NCI-H187 treated with DMSO at 0.1 percent for 48 hours (cell line): ENCODE measurements at regions not wholly inside any gene's neighbourhood (a gene's known extent, or its start where the extent isn't known, plus 50 kb on each side); places are given as distances from the start of the nearest gene placed in this dataset.

Experiments used
- DNase-seq: peaks from one replicate; lab custom pipeline; 2025; lab: John Stamatoyannopoulos, UW

DNA sequence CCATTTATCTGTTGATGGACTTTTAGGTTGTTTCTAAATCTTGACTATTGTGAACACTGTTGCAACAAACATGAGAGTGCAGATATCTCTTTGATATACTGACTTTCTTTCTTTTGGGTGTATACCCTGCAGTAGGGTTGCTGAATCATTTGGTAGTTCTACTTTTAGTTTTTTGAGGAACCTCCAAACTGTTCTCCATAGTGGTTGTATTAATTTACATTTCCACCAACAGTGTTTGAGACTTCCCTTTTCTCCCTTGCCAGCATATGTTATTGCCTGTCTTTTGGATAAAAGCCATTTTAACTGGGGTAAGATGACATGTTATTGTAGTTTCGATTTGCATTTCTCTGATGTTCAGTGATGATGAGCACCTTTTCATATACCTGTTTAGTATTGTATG, 330.0 kb downstream of the DDX10 start:
- DNase-seq = no peak

DNA sequence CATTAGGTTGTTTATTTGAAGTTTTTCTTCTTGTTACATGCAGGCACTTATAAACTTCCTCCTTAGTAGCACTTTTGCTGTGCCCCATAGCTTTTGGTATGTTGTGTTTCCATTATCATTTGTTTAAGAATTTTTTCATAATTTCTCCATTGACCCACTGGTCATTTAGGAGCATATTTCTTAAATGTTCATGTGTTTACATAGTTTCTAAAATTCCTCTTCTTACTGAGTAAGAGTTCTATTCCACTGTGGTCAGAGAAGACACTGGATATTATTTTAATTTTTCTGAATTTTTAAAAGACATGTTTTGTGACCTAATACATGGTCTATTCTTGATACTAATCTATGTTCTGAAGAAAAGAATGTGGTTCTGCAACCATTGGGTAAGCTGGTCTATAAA, 333.0 kb downstream of the DDX10 start:
- no peak for DNase-seq

DNA sequence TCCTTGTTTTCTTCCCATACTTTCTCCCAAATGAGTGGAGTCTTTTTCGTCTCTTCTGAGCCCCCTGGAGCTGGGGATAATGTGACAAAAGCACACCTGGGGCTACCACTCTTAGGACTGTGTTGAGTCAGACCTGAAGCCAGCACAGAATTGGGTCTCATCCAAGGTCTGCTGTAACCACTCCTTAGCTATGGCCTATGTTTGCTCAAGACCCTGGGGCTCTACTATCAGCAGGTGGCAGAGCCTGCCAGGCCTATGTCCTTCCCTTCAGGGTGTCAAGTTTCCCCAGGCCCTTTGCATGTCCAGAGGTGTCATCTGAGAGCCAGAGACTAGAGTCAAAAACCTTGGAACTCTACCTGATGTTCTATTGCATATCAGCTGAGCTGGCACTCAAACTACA, 335.7 kb downstream of the DDX10 start:
- DNase-seq = no peak

- no peak for DNase-seq
These were observed 336.7 kb downstream of the DDX10 start for GRCh38 chr11:109001585-109001984.

DNA sequence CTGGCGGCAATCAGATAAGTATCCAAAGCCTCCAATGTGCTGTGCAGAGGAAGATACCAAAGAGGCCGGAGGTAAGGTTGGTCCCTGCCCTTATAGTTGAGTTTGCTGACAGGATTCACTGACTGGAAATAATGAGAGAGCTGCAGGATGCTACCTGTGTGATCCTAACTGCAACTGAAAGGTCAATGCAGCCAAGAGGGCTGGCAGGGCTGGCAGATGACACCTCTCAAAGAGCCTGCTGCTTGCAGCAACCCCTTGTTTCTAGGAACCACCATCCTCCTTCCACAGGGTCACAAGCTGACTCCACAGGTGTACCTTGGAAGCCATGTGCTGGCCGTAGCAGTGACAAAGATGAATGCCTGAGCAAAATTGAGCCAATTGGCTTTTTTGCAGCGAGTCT, 348.1 kb downstream of the DDX10 start:
- no peak for DNase-seq

GRCh38 chr11:109015283-109015682, 350.4 kb downstream of the DDX10 start:
- no peak for DNase-seq

DNA sequence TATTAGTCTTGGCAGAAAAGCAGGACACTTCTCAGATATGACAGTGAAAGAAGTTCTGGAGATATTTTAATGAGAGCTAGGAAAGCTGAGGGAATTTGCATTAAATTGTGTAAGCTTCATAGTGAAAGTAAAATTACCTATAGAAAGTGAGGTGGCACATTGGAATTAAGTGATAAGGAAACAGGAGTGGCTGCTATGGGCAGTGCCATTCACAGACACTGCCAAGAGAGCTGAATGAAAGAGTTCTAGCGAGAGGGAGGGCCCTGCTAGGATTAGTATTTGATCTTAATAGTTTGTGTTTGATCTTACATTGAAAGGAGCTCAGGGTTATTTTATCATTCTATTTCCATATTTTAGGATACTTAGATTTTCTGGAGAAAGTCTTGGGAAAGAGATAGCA, 351.9 kb downstream of the DDX10 start:
- no peak for DNase-seq

DNA sequence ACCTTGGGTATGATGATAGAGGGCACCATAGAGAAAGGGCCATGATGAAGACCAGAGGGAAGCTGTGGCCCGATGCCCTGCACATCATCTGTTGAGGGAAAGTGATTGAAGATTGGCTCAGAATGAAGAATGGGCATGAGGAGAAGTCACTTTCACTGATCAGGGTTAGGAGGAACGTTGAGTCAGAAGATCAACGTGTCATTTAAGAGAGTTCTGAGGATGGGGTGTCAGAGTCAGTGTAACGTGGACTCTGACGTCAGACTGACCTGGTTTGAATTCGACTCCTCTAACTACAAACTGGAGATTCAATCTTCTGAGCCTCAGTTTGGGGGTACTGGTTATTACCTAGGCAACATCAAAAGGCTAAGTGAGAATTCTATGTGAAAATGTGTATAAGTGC, 352.6 kb downstream of the DDX10 start:
- DNase-seq = no peak

DNA sequence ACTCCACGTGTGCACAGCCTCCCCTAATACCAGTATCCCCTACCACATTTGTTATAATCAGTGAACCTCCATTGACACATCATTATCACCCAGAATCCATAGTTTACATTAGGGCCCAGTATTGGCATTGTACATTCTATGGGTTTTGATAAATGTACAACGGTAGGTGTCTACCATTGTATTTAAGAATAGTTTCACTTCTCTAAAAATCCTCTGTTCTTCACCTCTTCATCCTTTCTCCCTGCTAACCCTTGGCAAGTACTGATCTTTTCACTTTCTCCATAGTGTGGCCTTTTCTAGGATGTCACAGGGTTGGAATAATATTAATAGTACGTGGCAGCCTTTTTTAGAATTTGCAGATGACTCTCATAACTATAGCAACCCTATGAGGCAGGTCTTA, 353.8 kb downstream of the DDX10 start:
- no peak for DNase-seq

- DNase-seq = no peak
These were observed 354.6 kb downstream of the DDX10 start for GRCh38 chr11:109019342-109019936.

DNA sequence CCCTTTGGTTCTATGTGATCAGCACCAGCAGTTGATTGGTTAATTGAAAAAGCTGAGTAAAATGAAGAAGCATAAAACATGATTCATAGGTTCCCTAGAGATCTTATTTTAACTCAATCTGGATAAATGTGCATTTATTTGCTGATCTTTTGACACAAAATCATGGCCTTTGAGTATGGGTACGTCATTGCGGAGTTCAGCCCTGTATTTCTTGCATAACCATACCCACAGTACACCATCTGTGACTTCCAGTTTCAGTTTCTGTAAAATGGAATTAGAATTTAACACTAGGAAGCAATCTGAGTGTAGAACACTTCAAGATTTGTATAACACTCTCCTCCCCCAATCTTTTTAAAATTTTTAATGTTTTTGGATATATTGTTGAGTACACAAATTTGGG, 358.2 kb downstream of the DDX10 start:
- DNase-seq = no peak

DNA sequence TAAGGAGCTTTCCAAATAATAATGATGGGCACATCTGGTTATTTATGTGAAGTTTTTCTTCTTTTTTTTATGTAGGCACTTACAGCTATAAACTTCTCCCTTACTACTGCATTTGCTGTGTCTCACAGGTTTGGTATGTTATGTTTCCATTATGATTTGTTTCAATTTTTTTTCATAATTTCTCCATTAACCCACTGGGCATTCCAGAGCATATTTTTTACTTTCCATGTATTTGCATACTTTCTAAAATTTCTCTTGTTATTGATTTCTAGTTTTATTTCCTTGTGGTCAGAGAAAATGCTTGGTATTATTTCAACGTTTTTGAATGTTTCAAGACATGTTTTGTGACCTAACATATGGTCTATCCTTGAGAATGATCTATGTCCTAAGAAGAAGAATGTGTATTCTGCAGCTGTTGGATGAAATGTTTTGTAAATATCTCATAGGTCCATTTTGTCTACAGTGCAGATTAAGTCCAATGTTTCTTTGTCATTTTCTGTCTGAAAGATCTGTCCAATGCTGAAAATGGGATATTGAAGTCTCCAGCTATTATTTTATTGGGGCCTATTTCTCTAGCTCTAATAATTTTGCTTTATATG, 362.1 kb downstream of the DDX10 start:
- no peak for DNase-seq

GRCh38 chr11:109027851-109028250, 363.0 kb downstream of the DDX10 start:
- DNase-seq = no peak

DNA sequence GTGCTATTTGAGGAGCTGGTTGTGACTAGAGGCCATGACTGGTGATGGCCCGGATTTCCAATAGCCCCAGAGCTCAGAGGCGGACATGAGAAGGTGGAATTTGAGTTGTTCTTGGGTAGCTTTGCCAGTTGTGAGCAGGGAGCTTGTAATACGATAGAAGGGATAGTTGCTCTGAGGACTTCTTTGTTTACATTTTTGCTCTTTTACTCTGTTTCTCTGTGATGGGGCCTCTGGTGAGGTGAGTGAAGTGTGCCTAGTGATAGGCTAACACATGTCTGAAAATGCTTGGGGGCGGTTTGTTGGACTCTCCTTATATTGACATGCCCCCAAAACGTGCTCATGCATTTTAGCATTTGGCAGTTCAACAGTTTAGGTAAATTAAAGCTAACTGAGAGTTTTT, 365.1 kb downstream of the DDX10 start:
- DNase-seq = no peak

- DNase-seq = no peak
These were observed 368.9 kb downstream of the DDX10 start for GRCh38 chr11:109033627-109034338.

GRCh38 chr11:109034339-109034696, 369.4 kb downstream of the DDX10 start:
- DNase-seq = no peak

- no peak for DNase-seq
These were observed 370.4 kb downstream of the DDX10 start for GRCh38 chr11:109035284-109035683.

- DNase-seq = no peak
These were observed 371.1 kb downstream of the DDX10 start for GRCh38 chr11:109036011-109036410.

DNA sequence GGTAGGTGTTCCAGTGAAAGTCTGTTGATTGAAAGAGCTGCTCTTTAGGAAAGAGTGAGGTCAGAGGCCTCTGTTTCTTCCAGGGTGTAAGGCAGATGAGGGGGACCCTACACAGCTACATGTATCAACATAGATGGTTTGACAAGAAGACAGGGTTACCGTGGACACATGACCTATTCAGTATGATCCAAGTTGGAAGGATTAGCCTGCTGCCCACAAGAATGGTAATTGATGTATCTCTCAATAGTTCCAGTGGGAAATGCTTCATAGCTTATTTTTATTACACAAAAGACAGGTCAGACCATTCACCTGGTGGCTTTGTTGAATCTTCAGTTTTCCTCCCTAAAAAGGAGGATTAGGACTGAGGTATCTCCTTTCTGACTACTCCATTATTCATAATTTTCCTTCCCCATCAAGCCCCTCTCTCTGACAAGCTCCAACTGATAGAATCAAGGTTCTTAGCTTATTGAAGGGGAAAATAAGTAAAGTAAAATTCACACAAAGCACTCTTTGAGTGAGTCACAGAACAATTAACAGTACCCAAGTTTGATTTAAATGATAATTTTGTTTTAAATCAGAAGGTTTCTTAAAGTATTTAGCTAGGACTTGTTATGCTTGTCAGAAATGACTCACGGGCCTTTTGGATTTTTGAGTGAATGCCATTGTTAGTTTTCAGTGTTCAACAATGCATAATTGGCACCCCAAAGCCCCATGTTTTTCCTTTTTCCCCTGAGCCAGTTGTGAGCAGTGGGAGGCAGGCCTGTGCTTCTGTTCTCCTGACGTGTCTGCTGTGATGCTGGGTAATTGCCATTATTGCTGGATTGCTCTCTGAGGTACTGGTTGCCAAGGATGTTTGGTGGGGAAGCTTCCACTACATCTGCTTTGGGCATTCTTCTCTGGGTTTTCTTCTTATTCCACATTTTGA, 373.2 kb downstream of the DDX10 start:
- no peak for DNase-seq

DNA sequence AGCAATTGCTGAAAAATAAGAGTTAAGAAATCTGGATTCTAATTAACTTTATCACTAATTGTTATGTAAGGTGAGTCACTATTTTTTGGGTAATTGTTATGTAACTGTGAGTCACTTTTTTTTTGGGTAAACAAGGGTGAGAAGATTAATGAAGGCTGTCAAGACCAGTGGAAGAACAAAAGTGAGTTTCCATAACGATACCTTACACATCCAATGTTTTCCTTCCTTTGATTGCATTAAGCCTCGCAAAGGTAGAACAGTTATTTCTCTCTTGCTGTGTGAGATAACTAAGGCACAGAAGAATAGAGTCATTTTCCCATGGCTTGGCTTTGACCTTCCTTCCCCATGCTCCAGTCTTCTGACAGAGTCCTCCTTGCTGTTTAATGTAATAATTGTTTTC, 374.7 kb downstream of the DDX10 start:
- DNase-seq = no peak

DNA sequence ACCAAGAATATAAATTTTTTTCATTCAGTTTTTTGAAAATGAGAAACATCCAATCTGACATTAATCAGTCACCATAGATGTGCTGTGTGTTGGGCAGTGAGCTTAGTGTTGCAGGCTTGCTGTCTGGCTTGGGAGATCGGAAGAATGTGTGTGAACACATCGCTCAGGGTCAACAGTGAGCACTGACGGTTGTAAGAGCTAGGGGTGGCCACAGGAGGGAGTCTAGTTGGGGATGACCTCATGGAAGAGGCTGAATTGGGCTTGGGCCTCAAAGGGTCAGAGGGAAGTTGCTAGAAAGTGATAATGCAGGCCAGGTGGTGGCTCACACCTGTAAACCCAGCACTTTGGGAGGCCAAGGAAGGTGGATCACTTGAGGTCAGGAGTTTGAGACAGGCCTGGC, 375.4 kb downstream of the DDX10 start:
- DNase-seq = no peak

GRCh38 chr11:109041876-109042275, 377.0 kb downstream of the DDX10 start:
- DNase-seq = no peak

DNA sequence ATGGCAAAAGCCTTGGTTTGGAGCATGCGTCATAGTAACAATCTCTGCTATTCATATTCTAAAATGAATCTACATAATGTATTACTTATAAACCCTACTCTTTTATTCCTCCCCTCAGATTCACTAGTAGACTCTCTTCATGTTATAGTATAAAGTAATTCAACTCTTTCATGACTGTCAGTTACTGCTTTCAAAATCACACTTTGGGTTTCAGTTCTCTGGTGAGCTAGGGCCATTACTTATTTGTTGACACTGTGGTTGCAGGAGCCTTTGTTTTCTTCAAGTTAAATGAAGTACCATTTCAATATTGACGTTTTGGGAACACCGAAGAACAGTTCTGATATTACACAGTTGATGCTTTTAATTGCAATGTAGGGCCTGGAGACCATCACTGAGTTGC, 378.4 kb downstream of the DDX10 start:
- DNase-seq = no peak
